ENCODE measurements at regions not wholly inside any gene's neighbourhood (a gene's known extent, or its start where the extent isn't known, plus 50 kb on each side); places are given as distances from the start of the nearest gene placed in this dataset.

GRCh38 chr2:11103984-11104793, 51.1 kb upstream of the SLC66A3 start:
- no peaks in the 10 kb centered on the region for H3K9me2 ChIP-seq
- H3K9me3 ChIP-seq = no peaks in the 10 kb centered on the region
- no peak overlapping the region for H2AFZ ChIP-seq (ENCODE audit: low read depth)
- no peaks in the 10 kb centered on the region for H3K36me3 ChIP-seq (replicated peaks in 1 of 2; ENCODE audit: control insufficient read depth in 1 of 2, insufficient read depth in 2 of 2, low read length in 1 of 2)
- no peaks in the 10 kb centered on the region for H3K79me2 ChIP-seq (ENCODE audit: insufficient read depth)
- H4K20me1 ChIP-seq (ENCODE audit: insufficient read depth) = no peaks in the 10 kb centered on the region
- H3K4me1 ChIP-seq (ENCODE audit: control insufficient read depth in 1 of 2, insufficient read depth in 2 of 2, low read depth in 1 of 2, low read length in 1 of 2) = no peaks in the 10 kb centered on the region
- H3F3A ChIP-seq (replicated peaks; ENCODE audit: insufficient read depth) = no peaks in the 10 kb centered on the region
- no peak overlapping the region for H3K4me3 ChIP-seq (ENCODE audit: low read depth in 2 of 2, low read length in 1 of 2)
- no peak overlapping the region for H3K9ac ChIP-seq
- ChIA-PET POLR2A (no interaction called here), CTCF (interaction anchor here (3.3 kb wide), 1 partner anchor 20 kb away, joined by 19 read pairs; no protein-coding TSS in a partner anchor)
- TF ChIP-seq NFIC (IDR thresholded peaks at IDR 0.05; ENCODE audit: borderline replicate concordance) (no peak), REST (IDR thresholded peaks at IDR 0.05; ENCODE audit: low read depth, low read length) (no peak), SIN3A (IDR thresholded peaks at IDR 0.05; ENCODE audit: borderline replicate concordance, low read depth, low read length) (no peak), TEAD4 (IDR thresholded peaks at IDR 0.05; ENCODE audit: borderline replicate concordance, insufficient read depth) (no peak), ELF1 (IDR thresholded peaks at IDR 0.05) (no peak), POLR2AphosphoS5 (IDR thresholded peaks at IDR 0.05; ENCODE audit: low read depth, low read length) (no peak), TAF1 (IDR thresholded peaks at IDR 0.05; ENCODE audit: borderline replicate concordance, low read depth, low read length) (no peak), FOXJ3 (CRISPR knock-in tag; IDR thresholded peaks at IDR 0.05) (no peak), FOXM1 (IDR thresholded peaks at IDR 0.05; ENCODE audit: low read depth) (no peak), RAD21 (IDR thresholded peaks at IDR 0.05; ENCODE audit: low read length) (no peak), EP300 (IDR thresholded peaks at IDR 0.05; ENCODE audit: borderline replicate concordance in 1 of 2, low read depth in 1 of 2, low read length in 1 of 2) (no peak), SMC3 (IDR thresholded peaks at IDR 0.05; ENCODE audit: low read depth, low read length) (no peak), MEF2A (IDR thresholded peaks at IDR 0.05; ENCODE audit: borderline replicate concordance, low read depth) (no peak), GATA2 (CRISPR knock-in tag; IDR thresholded peaks at IDR 0.05) (no peak), TCF12 (IDR thresholded peaks at IDR 0.05) (no peak)
- TF ChIP-seq, protein P1, sequence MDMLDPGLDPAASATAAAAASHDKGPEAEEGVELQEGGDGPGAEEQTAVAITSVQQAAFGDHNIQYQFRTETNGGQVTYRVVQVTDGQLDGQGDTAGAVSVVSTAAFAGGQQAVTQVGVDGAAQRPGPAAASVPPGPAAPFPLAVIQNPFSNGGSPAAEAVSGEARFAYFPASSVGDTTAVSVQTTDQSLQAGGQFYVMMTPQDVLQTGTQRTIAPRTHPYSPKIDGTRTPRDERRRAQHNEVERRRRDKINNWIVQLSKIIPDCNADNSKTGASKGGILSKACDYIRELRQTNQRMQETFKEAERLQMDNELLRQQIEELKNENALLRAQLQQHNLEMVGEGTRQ (IDR thresholded peaks at IDR 0.05; ENCODE audit: borderline replicate concordance, low read depth, low read length) = no peak
- TF ChIP-seq, protein P2, sequence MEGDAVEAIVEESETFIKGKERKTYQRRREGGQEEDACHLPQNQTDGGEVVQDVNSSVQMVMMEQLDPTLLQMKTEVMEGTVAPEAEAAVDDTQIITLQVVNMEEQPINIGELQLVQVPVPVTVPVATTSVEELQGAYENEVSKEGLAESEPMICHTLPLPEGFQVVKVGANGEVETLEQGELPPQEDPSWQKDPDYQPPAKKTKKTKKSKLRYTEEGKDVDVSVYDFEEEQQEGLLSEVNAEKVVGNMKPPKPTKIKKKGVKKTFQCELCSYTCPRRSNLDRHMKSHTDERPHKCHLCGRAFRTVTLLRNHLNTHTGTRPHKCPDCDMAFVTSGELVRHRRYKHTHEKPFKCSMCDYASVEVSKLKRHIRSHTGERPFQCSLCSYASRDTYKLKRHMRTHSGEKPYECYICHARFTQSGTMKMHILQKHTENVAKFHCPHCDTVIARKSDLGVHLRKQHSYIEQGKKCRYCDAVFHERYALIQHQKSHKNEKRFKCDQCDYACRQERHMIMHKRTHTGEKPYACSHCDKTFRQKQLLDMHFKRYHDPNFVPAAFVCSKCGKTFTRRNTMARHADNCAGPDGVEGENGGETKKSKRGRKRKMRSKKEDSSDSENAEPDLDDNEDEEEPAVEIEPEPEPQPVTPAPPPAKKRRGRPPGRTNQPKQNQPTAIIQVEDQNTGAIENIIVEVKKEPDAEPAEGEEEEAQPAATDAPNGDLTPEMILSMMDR (IDR thresholded peaks at IDR 0.05) = no peak
- TF ChIP-seq, protein P3, sequence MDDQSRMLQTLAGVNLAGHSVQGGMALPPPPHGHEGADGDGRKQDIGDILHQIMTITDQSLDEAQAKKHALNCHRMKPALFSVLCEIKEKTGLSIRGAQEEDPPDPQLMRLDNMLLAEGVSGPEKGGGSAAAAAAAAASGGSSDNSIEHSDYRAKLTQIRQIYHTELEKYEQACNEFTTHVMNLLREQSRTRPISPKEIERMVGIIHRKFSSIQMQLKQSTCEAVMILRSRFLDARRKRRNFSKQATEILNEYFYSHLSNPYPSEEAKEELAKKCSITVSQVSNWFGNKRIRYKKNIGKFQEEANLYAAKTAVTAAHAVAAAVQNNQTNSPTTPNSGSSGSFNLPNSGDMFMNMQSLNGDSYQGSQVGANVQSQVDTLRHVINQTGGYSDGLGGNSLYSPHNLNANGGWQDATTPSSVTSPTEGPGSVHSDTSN (IDR thresholded peaks at IDR 0.05) = no peak
- TF ChIP-seq, protein P4, sequence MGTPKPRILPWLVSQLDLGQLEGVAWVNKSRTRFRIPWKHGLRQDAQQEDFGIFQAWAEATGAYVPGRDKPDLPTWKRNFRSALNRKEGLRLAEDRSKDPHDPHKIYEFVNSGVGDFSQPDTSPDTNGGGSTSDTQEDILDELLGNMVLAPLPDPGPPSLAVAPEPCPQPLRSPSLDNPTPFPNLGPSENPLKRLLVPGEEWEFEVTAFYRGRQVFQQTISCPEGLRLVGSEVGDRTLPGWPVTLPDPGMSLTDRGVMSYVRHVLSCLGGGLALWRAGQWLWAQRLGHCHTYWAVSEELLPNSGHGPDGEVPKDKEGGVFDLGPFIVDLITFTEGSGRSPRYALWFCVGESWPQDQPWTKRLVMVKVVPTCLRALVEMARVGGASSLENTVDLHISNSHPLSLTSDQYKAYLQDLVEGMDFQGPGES (IDR thresholded peaks at IDR 0.05; ENCODE audit: low read depth, low read length) = no peak
- no peak overlapping the region for H3K27ac ChIP-seq (ENCODE audit: low read depth in 2 of 2, low read length in 1 of 2)
- WGBS (ENCODE audit: low lambda C conversion rate) = 71% methylated on average over 18 of the region's 18 CpGs
- H3K4me2 ChIP-seq = no peak overlapping the region
- H3K27me3 ChIP-seq (ENCODE audit: insufficient read depth) = no peaks in the 10 kb centered on the region
- no peak for DNase-seq

Measured in SK-N-SH (cell line).